Ammon's horn (tissue), 1 donor: ENCODE measurements at regions not wholly inside any gene's neighbourhood (a gene's known extent, or its start where the extent isn't known, plus 50 kb on each side); places are given as distances from the start of the nearest gene placed in this dataset.

Experiments used
- DNase-seq: peaks from one replicate; pipeline ENCODE4 v3.0.0-alpha.2; 2016; ENCODE audit warnings: low spot score

DNA sequence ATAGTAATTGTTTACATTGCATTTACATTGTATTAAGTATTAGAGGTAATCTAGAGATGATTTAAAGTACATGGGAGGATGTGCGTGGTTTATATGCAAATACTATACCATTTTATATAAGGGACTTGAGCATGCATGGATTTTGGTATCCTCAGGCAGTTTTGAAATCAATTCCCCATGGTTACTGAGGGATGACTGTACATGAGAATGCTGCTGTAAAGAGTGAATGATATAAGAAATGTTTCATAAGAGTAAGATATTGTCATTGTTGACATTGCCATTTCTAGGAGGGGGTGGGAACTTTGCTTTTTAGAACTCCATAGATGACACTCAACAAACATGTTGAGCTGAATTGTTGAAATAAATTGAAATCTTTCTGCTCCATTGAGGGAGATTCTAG, 185.0 kb downstream of the SEMA6A start:
- DNase-seq: no peak

DNA sequence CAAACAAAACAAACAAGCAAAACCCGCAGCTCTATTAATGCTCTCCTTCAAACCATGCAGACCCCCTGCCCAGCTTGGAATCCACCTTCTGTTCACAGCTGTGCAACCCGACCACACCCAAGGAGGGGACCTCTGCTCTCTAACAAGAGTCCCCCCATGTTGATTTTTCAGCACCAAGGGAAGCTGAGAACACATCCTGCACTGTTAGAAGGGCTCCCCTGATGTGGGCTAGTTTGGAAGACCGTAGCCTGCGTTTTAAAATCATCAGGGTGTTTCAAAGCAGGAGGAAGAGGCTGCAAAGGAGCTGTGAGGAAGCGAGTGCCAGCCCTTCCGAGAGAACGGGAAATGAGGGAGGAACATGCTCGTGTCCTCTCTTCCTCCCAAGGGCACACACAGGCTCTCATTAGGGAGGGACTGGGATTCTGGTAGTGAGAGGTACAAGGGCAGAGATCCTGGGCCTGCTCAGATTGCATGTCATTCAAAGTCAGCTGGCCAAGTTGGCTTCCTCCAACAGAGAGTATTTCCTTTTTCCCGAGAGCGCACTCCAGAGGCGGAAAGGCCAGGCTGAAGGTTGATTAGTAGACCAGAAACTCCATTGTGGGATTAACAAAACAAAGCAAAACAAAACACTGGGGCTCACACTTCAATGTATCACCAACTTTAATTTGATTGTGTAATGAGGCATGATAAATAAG, 185.9 kb downstream of the SEMA6A start:
- DNase-seq: no peak

DNA sequence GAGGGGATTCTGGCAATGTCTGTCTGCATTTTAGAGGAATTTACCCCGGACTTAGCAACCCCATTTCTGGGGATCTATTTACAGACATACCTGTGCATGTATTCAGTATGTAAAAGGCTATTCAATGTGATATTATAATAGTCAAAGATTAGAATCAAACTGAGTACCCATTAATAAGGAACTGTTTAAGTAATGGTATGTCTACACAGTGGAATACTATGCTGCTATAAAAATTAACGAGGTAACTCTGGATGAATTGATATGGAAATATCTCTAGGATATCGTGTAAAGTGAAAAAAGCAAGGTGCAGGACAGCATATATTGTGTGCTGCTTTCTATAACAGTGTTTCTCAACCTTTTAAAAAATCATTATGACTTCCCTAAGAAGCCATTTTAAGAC, 186.9 kb downstream of the SEMA6A start:
- no peak for DNase-seq

DNA sequence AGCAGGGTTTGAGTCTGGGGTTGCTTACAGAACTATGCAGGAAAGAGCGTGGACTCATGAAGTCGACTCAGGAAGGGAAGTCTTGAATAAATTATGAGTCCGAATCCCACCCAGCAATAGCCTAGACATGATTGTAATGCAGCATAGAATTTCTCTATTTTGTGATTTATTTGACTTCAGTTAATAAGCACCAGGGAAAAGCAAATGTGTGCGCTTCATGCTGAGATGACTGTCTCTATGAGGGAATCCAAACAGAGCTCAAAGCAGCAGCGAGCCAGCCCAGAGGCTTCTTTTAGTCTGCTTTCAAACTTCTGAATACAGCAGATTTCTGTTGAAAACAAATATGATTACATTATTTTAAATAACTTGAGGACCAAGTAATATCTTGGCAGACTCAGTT, 188.0 kb downstream of the SEMA6A start:
- no peak for DNase-seq

DNA sequence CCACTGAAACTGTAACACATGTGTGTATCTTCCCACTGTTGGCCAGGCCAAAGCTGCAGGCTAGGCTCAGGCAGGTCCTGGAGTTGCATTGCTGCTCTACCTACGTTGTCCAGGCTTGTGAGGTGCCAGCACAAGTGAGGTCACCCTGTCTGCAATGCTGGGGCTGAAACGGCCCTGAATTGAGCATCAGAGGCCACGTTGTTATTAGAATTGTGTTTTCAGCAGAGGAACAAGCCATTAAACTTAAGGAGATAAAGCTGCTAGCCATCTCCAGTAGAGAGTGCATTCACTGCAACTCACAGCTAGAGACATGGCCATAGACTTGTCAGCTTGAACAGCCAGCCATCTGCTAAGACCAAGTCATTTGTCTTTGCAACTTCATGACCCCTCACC, 191.8 kb downstream of the SEMA6A start:
- DNase-seq: no peak

DNA sequence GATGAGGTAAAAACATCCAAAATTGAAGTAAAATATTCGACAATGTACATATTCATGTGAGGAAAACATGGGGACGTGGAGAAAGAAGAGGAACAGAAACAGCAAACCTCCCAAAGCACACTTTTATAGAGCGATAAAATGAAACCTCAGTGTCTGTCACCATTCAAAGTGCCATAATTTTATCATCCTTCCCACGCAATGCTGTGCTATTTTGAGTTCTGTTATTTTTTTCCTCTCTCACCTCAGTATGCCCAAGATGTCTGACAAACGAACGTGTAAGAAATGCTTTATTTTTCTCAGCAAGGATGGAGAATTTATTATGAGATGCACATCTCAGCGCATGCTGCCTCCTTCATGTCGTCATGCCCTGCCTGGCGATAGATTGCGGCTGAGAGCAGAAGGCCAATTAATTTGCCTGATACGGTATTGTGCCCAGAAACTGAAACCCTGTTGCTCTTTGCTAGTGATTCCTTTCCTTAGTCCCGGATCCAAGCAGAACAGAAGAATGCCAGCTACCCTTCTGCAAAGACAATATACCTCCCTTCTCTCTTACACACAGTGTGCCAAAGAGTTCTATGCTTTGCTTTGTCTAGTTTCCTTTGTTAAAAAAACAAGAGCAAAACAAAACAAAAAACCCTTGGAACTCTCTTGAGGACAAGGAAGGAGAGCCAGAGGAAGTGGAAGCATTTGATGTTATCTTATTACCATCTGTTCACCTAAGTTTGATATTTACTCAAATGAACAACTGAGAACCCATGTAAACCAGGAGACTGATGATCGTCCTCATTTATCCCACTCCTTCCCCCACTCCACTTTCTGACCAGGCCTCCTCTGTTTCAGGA, 192.4 kb downstream of the SEMA6A start:
- DNase-seq: no peak

DNA sequence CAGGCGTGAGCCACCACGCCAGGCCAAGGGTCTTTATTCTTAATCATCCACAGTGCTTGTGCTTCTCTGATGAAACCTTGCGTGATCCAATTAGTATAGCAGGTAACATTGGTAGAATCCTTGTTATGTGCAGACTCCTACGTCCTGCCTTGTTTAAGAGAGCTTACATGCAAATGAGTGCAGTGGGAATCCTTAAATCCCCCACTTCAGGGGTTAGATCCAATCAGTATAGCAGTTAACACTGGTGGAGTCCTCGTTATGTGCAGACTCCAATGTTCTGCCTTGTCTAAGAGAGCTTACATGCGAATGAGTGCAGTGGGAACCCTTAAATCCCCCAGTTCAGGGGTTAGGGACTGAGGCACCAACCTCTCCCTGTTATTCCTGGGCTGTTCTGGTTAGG, 193.4 kb downstream of the SEMA6A start:
- DNase-seq: no peak

DNA sequence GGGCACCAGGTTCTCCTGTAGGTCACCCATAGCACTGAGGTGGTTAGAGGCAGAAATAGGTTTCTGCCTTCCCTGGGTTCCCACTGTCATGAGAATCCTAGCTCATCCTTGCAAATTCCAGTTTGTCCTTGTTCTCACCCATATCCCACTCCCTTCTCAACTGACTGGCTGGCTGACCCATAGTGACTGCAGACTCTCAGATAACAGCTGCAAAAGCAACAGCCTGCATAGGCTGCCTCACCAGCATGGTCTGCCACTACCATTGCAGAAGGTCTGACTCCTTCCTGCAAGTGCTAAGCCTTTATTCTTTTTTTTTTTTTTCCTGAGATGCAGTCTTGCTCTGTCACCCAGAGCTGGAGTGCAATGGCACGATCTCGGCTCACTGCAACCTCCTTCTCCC, 194.0 kb downstream of the SEMA6A start:
- DNase-seq: no peak

DNA sequence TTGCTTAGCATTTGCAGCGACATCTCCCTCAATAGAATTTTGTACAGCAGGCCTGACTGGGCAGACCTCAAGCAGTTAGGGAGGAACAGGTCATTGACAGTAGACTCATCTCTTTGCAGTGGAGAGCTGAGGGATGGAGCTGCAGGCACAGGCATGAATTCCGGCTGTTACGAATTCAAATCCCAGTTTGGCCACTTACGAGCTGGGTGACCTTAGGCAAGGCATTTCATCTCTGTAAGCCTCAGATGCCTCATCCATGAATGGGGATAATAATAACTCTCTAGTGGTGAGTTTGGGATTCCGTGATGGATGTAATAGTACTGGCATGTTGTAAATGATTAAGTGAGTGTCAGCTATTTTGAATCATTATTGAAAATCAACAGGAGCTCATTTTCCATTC, 195.3 kb downstream of the SEMA6A start:
- no peak for DNase-seq

DNA sequence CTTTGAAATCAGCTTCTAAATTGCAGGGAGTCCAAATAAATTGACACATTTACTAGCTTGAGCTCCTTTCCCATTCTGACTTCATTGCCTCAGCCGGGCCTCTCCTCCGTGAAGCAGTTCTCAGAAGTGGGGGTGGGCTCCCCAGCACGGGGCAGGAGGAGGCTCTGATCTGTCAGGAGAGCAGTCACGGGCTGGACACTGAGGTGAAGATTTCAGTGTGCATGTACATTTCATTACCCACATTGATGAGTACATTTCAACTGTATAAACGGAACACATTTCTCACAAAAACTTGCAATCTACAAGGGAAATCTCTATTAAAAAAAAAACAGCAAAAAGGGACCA, 195.9 kb downstream of the SEMA6A start:
- DNase-seq: no peak

DNA sequence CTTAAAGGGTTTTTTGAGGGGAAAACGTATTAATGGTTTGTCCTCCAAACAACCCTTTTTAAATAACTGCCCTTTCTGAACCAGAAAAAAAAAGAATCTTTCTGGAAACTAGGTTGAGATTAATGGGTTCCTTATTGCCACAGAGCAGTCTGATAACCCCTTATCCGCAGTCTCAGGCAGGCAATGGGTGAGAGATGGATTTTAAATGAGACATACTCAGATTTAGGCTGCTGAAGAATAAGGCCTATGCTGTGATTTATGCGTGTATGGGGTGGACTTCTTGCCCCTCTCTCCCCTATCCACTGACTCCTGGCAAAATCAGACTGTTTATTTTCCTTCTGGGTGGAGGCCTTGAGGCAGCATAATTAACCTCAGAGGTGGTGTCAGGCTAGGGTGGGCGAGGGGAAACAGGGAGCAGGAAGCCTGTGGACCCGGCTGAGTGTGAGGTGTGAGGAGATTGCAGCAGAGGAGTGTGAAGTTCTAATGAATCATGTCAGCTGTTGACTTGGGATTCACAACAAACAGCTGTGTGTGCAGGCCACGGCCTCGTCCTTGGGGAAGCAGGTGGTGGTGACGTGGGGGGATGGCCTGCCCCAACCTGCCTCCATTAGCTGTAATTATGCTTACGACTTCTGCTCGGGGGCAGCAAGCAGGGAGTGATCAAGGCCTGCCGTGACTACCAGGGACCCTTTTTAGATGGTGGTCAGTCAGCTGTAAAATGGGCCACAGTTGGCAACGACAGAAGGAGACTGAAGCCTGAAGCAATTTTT, 196.4 kb downstream of the SEMA6A start:
- no peak for DNase-seq

DNA sequence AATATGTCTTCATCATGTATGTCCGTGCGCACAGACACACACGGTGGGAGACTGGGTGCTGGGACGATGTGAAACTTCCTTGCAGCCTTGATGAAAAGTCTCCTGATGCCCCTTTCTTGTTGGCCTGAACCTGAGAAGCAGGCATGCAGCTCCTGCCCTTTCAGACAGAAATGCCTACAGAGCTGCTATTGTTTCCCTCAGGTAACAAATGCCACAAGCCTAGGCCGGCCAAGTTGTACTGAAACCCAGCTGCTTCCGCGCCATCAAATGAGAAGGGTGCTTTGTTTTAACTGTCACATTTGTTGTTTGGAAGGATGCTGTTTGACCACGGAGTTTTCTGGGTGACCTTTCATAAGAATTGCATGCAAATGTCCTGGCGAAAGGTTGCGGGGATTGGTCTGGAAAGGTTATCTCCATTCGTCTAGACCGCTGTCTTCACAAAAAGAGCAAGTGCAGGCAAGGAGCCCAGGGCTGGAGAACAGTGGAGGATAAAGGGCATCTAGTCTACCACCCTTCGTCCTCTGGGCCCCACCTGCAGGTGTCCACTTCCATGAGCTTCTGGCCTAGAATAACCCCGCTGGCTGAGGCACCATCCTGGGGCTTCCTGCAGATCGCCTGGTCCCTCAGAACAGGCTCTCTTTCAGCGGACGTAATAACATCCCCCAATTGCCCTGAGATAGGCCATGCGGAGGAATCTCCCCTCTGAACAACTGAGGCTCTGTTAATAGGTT, 197.2 kb downstream of the SEMA6A start:
- no peak for DNase-seq

DNA sequence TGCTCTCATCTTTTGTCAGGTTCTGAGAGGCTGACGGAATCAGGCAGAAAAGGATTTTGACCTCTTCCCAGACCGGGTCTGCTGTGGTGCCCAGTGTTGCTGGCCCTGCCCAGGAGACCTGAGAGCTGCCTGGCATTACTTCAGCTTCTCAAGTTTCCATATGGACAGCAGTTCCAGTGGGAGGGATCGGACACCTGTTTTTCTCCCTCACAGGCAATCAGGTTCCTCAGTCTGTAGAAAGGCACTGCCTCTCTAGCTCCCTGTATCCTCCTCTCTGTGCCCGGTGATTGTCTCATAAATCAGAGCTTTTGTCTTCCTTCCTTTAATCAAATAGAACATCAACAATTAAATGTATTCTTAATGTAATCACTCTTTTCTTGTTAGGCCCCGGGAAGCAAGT, 198.7 kb downstream of the SEMA6A start:
- DNase-seq: no peak

DNA sequence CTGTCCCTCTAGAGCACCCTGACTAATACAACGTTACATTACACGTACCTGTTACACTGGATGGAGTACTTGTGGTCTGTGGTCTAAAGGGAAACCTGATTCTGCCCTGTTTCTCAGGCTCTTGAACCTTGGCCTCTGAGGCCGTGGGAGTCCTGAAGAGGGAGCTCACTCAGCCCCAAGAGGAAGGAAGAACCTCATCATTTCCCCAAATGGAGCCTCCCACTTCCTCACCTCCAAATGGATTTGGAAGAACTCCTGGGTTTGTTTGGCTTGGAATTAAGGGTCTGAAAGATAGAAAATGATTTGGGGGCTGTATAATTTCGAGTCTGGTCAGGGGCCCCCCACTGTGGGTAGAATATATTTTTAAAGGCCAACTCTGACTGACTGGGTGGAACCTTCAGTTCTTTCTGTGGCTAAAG, 200.2 kb downstream of the SEMA6A start:
- DNase-seq: no peak

DNA sequence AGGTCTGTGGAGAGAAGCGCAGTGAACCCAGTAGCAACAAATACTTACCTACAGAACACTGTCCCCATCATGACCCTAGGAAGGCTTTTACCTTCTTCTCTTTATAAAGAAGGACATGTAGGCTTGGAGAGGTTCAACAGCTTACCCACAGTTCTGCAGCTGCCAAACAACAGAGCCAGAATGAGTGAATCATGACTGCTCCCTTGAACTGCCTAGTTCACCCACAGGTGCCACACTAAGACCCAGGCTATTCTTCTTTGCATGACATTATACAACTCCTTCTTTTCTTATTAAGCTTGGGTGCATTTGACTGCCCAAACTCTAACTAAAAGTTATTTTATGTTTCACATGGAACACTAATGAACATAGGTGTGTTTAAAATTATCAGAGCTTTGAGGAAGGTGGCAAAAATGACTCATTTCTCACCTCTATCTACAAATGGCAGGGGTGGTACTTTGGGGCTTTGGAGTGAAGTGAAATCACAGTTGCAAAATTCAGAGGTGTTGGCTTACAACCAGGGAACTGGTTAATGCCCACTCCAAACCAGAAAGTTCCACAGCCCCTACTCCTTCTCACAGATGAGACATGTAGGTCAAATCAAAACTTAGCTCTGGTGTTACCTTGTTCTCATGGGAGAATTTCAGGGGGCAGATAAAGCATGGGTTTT, 201.6 kb downstream of the SEMA6A start:
- no peak for DNase-seq

DNA sequence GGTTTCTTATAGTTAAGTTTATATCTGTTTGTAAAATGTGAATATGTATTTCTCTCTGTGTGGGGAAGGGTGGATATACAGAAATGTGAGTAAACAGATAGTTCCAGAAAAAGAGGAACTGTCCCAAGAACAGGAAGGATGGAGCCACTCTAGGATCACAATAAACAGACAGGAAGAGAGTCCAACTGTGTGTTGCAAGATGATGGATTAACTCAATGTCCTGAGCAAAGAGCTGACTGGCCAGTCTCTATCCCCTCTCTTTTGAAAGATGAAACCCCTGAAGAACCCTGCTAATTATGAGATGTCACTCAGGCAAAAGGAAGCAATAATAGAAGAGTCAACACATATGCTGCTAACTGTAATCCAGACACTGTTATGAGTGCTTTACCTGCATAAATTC, 202.7 kb downstream of the SEMA6A start:
- DNase-seq: no peak

DNA sequence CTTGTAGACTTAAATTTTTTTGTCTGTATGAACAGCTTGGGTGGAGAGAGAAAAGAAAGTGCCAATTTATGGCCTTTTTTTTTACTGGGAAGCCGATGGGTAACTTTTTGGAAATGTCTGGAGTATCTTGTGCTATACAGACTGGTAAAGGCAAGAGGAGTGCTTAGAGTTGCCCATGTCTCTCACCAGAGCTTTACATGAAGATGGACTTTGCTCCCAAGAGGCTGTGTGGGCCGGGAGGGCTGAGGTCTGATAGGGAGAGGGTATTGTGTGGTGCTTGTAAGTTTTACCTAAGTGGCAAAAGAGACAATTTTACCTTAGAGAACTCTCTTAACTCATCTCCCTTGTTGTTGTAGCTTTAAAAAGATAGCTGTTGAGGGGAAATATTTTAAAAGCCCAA, 203.2 kb downstream of the SEMA6A start:
- no peak for DNase-seq

DNA sequence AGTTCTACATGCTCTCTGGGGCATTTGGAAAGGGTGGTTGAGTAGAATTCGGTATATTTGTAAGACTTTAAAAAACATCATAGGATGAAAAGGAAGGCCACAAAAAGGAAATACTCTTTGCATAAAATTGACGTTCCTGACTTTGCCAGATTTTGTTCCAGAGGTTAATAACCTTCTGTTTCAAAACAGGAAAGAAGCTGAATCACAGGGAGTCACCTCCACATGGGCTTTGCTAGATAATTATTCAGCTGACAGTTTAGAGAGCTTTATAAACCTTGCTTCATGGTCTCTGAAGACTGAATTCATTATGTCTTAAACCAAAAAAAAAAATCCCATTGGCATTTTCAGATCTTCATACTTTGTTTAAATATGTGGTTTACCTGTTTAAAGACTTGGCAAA, 203.7 kb downstream of the SEMA6A start:
- no peak for DNase-seq

DNA sequence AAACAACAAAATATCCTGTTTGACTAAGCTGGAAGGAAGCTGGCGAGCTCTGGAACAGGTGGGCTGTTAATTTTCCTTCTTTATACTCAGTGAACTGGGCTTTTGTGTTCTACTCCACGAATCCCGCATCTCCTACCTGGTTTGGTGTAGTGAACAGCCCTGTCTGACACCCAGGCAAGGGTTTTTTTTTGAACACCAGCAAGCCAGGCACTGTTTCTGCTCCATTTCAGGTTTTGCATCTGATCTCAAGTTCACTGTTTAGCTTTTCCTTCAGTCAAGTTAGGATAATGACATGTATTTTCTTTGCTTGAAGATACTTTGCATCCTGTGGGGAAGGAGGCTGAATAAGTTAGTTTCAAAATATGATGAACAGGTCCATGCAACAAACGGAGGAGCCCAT, 204.5 kb downstream of the SEMA6A start:
- DNase-seq: no peak

DNA sequence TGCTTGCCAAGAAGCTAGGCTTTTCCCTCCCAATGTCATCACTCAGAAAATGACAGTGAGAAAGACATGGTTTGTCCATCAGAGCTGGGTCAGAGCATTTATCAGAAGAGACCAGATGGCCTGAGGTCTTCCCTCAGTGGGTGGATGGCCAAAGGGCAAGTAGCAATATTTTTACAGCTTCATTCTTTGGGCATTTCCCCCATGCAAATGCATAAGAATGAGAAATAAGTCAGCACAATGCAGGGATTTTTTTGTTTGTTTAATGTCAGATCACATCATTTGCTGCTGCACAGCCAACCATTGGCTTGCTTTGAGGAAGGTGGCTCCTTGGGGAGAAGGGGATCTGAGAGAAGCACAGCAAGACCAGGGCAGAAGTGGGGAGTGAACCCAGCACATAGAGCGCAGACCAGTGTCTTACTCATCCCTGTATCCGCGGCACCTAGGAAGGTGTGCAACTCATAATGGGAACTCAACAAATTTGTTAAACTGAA, 209.6 kb downstream of the SEMA6A start:
- DNase-seq: no peak

DNA sequence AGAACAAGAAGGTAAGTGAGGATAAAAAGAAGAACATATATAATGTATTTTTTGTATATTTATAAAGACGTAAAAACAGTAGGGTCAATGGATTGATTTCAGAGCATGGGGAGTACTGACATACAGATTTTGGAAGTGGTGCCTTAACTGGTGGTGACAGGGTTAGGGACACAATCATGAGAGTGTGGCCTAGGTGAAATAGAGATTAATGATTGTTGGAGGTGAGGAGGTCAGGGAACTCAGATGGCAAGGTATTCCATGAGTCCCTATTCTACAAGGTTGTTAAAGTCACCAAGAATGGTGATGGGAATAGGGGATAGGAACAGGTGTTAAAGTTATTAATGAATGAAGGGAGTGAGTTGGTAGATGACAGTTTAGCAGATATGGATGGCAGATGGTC, 210.8 kb downstream of the SEMA6A start:
- DNase-seq: no peak
